ENCODE measurements at regions not wholly inside any gene's neighbourhood (a gene's known extent, or its start where the extent isn't known, plus 50 kb on each side); places are given as distances from the start of the nearest gene placed in this dataset.

- no peak for TF ChIP-seq ZNF169 (tag by site-specific recombination; IDR thresholded peaks at IDR 0.05)
- TF ChIP-seq ZNF510 (tag by site-specific recombination; IDR thresholded peaks at IDR 0.05; ENCODE audit: insufficient replicate concordance) = no peak
- no peak for TF ChIP-seq FEZF1 (tag by site-specific recombination; IDR thresholded peaks at IDR 0.05)
- peak; percentile 96 for TF ChIP-seq ZIC2 (tag by site-specific recombination; IDR thresholded peaks at IDR 0.05)
- no peak for TF ChIP-seq YY1 (tag by site-specific recombination; IDR thresholded peaks at IDR 0.05)
- TF ChIP-seq ZXDB (tag by site-specific recombination; IDR thresholded peaks at IDR 0.05) = no peak
- no peak for TF ChIP-seq ZBTB48 (tag by site-specific recombination; IDR thresholded peaks at IDR 0.05)
- TF ChIP-seq ZBTB11 (tag by site-specific recombination; conservative IDR thresholded peaks at IDR 0.05; ENCODE audit: low read depth) = no peak
- TF ChIP-seq ZFP3 (tag by site-specific recombination; IDR thresholded peaks at IDR 0.05; ENCODE audit: low read depth) = no peak
- no peak for TF ChIP-seq ZNF658 (tag by site-specific recombination; IDR thresholded peaks at IDR 0.05)
- TF ChIP-seq GLIS1 (tag by site-specific recombination; IDR thresholded peaks at IDR 0.05) = peak; percentile 32; the same call in 1 of the 2 replicates
- no peak for TF ChIP-seq ZSCAN23 (tag by site-specific recombination; IDR thresholded peaks at IDR 0.05)
- no peak for TF ChIP-seq CTCF (tag by site-specific recombination; IDR thresholded peaks at IDR 0.05)
Observed at GRCh38 chr10:100645091-100645490, 100.3 kb upstream of the PAX2 start.

Measured in HEK293 (cell line).